Liver (tissue), 8 donors: ENCODE measurements at regions not wholly inside any gene's neighbourhood (a gene's known extent, or its start where the extent isn't known, plus 50 kb on each side); places are given as distances from the start of the nearest gene placed in this dataset.

Experiments
- DNase-seq: peaks from one replicate; pipeline ENCODE4 v3.0.0-alpha.2; 2017; ENCODE audit warnings: low spot score
- H3K27ac ChIP-seq, 2 donors: one replicate each; pipeline ENCODE4 v1.7.0; 2013; ENCODE audit warnings: inconsistent platforms in 2 of 2, low read length in 2 of 2, control low read depth in 1 of 2, low read depth in 1 of 2, mild to moderate bottlenecking in 1 of 2
- H3K27me3 ChIP-seq, 4 donors: one replicate each; pipeline versions ENCODE4 v1.6.1 to v1.7.0; 2013; ENCODE audit warnings: low read length in 3 of 4, inconsistent platforms in 1 of 4, mild to moderate bottlenecking in 1 of 4, moderate library complexity in 1 of 4; ENCODE audit not compliant: control insufficient read depth in 4 of 4, insufficient read depth in 4 of 4
- H3K36me3 ChIP-seq, 4 donors: one replicate each; pipeline versions ENCODE4 v1.6.1 to v1.7.0; 2013; ENCODE audit warnings: low read length in 3 of 4, mild to moderate bottlenecking in 3 of 4, low read depth in 1 of 4, moderate library complexity in 1 of 4; ENCODE audit not compliant: control insufficient read depth in 4 of 4, insufficient read depth in 3 of 4
- H3K4me1 ChIP-seq, 4 donors: one replicate each; pipeline versions ENCODE4 v1.6.1 to v1.7.0; 2013; ENCODE audit warnings: low read length in 3 of 4, mild to moderate bottlenecking in 3 of 4, moderate library complexity in 1 of 4; ENCODE audit not compliant: control insufficient read depth in 4 of 4, insufficient read depth in 4 of 4
- H3K4me3 ChIP-seq, 3 donors: one replicate each; pipeline versions ENCODE4 v1.6.1 to v1.7.0; 2013; ENCODE audit warnings: low read length in 3 of 3, control low read depth in 1 of 3, low read depth in 1 of 3, mild to moderate bottlenecking in 1 of 3
- H3K9ac ChIP-seq, 2 donors: one replicate each; pipeline ENCODE4 v1.7.0; 2013; ENCODE audit warnings: low read length in 2 of 2, mild to moderate bottlenecking in 2 of 2, moderate library complexity in 2 of 2, control low read depth in 1 of 2, low read depth in 1 of 2
- H3K9me3 ChIP-seq, 4 donors: one replicate each; pipeline versions ENCODE4 v1.6.1 to v1.7.0; 2013; ENCODE audit warnings: low read length in 3 of 4; ENCODE audit not compliant: control insufficient read depth in 4 of 4
- EGR1 ChIP-seq, 2 donors: IDR thresholded peaks; 2 replicates each; pipeline ENCODE4 v1.6.1; 2016 to 2018; ENCODE audit warnings: antibody characterized with exemption in 2 of 2, low read depth in 2 of 2
- FOXA1 ChIP-seq: IDR thresholded peaks from 2 replicates; pipeline ENCODE4 v1.6.1; 2016; ENCODE audit warnings: antibody characterized with exemption
- FOXA2 ChIP-seq: IDR thresholded peaks from 2 replicates; pipeline ENCODE4 v1.6.1; 2016; ENCODE audit warnings: antibody characterized with exemption
- GABPA ChIP-seq, 2 donors: IDR thresholded peaks in 1 of 2; conservative IDR thresholded peaks in 1 of 2; 2 replicates each; pipeline ENCODE4 v1.6.1; 2016; ENCODE audit warnings: antibody characterized with exemption in 2 of 2, mild to moderate bottlenecking in 1 of 2, moderate library complexity in 1 of 2
- HNF4A ChIP-seq, 2 donors: conservative IDR thresholded peaks; 2 replicates each; pipeline ENCODE4 v1.6.1; 2016; ENCODE audit warnings: antibody characterized with exemption in 2 of 2, mild to moderate bottlenecking in 2 of 2
- HNF4G ChIP-seq: IDR thresholded peaks from 2 replicates; pipeline ENCODE4 v1.6.1; 2016; ENCODE audit warnings: antibody characterized with exemption
- JUND ChIP-seq, 2 donors: IDR thresholded peaks; 2 replicates each; pipeline ENCODE4 v1.6.1; 2016; ENCODE audit warnings: antibody characterized with exemption in 2 of 2
- NR2F2 ChIP-seq: IDR thresholded peaks from 2 replicates; pipeline ENCODE4 v1.6.1; 2016; ENCODE audit warnings: antibody characterized with exemption
- RAD21 ChIP-seq, 2 donors: IDR thresholded peaks; 2 replicates each; pipeline ENCODE4 v1.6.1; 2016; ENCODE audit warnings: antibody characterized with exemption in 2 of 2, mild to moderate bottlenecking in 2 of 2
- RXRA ChIP-seq, 2 donors: IDR thresholded peaks; 2 replicates each; pipeline ENCODE4 v1.6.1; 2017 to 2018; ENCODE audit warnings: antibody characterized with exemption in 2 of 2, mild to moderate bottlenecking in 1 of 2
- SP1 ChIP-seq: IDR thresholded peaks from 2 replicates; pipeline ENCODE4 v1.6.1; 2018; ENCODE audit warnings: antibody characterized with exemption, mild to moderate bottlenecking
- TAF1 ChIP-seq: conservative IDR thresholded peaks from 2 replicates; pipeline ENCODE4 v1.6.1; 2016; ENCODE audit warnings: antibody characterized with exemption, mild to moderate bottlenecking
- YY1 ChIP-seq: IDR thresholded peaks from 2 replicates; pipeline ENCODE4 v1.6.1; 2016; ENCODE audit warnings: antibody characterized with exemption, mild to moderate bottlenecking
- WGBS: extraction: QIAGEN DNeasy Blood & Tissue Kit; methylation state at CpG from one replicate; pipeline ENCODE4 v1.1.7; 2013; 5-methylcytosine and 5-hydroxymethylcytosine counted together
- TF ChIP-seq, protein P1 (sequence below): fragments of 150-350 bp; IDR thresholded peaks from 2 replicates; pipeline ENCODE4 v1.5.1; 2017; ENCODE audit warnings: improper control_type of control experiment, low read depth, low read length; ENCODE audit not compliant: missing input control
- TF ChIP-seq, protein P2 (sequence below): IDR thresholded peaks from 2 replicates; pipeline ENCODE4 v1.6.1; 2016; ENCODE audit warnings: antibody characterized with exemption
- TF ChIP-seq, protein P3 (sequence below): IDR thresholded peaks from 2 replicates; pipeline ENCODE4 v1.6.1; 2016; ENCODE audit warnings: antibody characterized with exemption, mild to moderate bottlenecking
- TF ChIP-seq, protein P4 (sequence below): IDR thresholded peaks from 2 replicates; pipeline ENCODE4 v1.6.1; 2016; ENCODE audit warnings: antibody characterized with exemption
- TF ChIP-seq, protein P5 (sequence below): IDR thresholded peaks from 2 replicates; pipeline ENCODE4 v1.6.1; 2016; ENCODE audit warnings: antibody characterized with exemption
- donor health status: healthy.
- donor health status: healthy.
- donor health status: healthy.
- donor health status: healthy.
- donor health status: healthy.

DNA sequence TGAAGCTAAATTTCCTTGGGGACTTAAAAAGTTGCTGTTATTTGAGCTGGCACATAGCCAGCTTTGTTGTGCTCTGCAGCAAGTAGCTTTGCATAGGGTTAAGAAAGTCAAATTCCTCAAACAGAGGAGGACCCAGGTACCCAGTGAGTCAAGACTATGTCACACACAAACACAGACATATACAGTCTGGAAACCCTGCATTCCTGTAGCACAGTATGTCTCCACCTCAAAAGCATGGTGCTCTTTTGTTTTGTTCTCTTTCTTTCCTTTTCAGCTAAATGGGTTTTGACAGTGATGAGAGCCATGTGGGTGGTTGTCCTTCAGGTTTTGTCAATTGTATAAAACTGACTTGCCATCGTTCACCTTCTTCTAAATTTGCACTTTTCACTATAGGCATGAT is 179.6 kb upstream of the DIO2 start:
- Histone ChIP-seq H3K4me1 (no peaks in the 10 kb centered on the region), H3K4me3 (no peak overlapping the region), H3K27me3 (no peaks in the 10 kb centered on the region), H3K9ac (no peak overlapping the region), H3K27ac (no peak overlapping the region), H3K9me3 (no peaks in the 10 kb centered on the region), H3K36me3 (no peaks in the 10 kb centered on the region)
- no peak for DNase-seq
- TF ChIP-seq HNF4G, result no peak
- TF ChIP-seq, protein P1, sequence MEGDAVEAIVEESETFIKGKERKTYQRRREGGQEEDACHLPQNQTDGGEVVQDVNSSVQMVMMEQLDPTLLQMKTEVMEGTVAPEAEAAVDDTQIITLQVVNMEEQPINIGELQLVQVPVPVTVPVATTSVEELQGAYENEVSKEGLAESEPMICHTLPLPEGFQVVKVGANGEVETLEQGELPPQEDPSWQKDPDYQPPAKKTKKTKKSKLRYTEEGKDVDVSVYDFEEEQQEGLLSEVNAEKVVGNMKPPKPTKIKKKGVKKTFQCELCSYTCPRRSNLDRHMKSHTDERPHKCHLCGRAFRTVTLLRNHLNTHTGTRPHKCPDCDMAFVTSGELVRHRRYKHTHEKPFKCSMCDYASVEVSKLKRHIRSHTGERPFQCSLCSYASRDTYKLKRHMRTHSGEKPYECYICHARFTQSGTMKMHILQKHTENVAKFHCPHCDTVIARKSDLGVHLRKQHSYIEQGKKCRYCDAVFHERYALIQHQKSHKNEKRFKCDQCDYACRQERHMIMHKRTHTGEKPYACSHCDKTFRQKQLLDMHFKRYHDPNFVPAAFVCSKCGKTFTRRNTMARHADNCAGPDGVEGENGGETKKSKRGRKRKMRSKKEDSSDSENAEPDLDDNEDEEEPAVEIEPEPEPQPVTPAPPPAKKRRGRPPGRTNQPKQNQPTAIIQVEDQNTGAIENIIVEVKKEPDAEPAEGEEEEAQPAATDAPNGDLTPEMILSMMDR, result no peak
- TF ChIP-seq SP1, result no peak
- no peak for TF ChIP-seq FOXA1
- no peak for TF ChIP-seq GABPA (IDR thresholded peaks at IDR 0.05 in 1 of 2, conservative IDR thresholded peaks at IDR 0.05 in 1 of 2)
- no peak for TF ChIP-seq RXRA (IDR thresholded peaks at IDR 0.05)
- TF ChIP-seq, protein P2, sequence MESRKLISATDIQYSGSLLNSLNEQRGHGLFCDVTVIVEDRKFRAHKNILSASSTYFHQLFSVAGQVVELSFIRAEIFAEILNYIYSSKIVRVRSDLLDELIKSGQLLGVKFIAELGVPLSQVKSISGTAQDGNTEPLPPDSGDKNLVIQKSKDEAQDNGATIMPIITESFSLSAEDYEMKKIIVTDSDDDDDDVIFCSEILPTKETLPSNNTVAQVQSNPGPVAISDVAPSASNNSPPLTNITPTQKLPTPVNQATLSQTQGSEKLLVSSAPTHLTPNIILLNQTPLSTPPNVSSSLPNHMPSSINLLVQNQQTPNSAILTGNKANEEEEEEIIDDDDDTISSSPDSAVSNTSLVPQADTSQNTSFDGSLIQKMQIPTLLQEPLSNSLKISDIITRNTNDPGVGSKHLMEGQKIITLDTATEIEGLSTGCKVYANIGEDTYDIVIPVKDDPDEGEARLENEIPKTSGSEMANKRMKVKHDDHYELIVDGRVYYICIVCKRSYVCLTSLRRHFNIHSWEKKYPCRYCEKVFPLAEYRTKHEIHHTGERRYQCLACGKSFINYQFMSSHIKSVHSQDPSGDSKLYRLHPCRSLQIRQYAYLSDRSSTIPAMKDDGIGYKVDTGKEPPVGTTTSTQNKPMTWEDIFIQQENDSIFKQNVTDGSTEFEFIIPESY, result no peak
- TF ChIP-seq JUND (IDR thresholded peaks at IDR 0.05), result no peak
- TF ChIP-seq TAF1, result no peak
- no peak for TF ChIP-seq EGR1 (IDR thresholded peaks at IDR 0.05; ENCODE audit: low read depth in 2 of 2)
- TF ChIP-seq, protein P3, sequence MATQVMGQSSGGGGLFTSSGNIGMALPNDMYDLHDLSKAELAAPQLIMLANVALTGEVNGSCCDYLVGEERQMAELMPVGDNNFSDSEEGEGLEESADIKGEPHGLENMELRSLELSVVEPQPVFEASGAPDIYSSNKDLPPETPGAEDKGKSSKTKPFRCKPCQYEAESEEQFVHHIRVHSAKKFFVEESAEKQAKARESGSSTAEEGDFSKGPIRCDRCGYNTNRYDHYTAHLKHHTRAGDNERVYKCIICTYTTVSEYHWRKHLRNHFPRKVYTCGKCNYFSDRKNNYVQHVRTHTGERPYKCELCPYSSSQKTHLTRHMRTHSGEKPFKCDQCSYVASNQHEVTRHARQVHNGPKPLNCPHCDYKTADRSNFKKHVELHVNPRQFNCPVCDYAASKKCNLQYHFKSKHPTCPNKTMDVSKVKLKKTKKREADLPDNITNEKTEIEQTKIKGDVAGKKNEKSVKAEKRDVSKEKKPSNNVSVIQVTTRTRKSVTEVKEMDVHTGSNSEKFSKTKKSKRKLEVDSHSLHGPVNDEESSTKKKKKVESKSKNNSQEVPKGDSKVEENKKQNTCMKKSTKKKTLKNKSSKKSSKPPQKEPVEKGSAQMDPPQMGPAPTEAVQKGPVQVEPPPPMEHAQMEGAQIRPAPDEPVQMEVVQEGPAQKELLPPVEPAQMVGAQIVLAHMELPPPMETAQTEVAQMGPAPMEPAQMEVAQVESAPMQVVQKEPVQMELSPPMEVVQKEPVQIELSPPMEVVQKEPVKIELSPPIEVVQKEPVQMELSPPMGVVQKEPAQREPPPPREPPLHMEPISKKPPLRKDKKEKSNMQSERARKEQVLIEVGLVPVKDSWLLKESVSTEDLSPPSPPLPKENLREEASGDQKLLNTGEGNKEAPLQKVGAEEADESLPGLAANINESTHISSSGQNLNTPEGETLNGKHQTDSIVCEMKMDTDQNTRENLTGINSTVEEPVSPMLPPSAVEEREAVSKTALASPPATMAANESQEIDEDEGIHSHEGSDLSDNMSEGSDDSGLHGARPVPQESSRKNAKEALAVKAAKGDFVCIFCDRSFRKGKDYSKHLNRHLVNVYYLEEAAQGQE, result no peak
- no peak for TF ChIP-seq YY1
- TF ChIP-seq RAD21 (IDR thresholded peaks at IDR 0.05), result no peak
- TF ChIP-seq FOXA2, result no peak
- TF ChIP-seq, protein P4, sequence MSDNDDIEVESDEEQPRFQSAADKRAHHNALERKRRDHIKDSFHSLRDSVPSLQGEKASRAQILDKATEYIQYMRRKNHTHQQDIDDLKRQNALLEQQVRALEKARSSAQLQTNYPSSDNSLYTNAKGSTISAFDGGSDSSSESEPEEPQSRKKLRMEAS, result no peak
- TF ChIP-seq, protein P5, sequence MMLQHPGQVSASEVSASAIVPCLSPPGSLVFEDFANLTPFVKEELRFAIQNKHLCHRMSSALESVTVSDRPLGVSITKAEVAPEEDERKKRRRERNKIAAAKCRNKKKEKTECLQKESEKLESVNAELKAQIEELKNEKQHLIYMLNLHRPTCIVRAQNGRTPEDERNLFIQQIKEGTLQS, result no peak
- no peak for TF ChIP-seq NR2F2
- TF ChIP-seq HNF4A (conservative IDR thresholded peaks at IDR 0.05), result no peak
- WGBS, result 72% methylated on average over 1 of the region's 1 CpG
